Left cardiac atrium (tissue), 4 donors: ENCODE measurements at regions not wholly inside any gene's neighbourhood (a gene's known extent, or its start where the extent isn't known, plus 50 kb on each side); places are given as distances from the start of the nearest gene placed in this dataset.

ENCODE experiments used
- ATAC-seq, 2 donors: fragments of 200-7000 bp; cut with Tn5 transposase; one replicate each; pipeline ENCODE4 v1.9.1; 2020; ENCODE audit warnings: mild to moderate bottlenecking in 2 of 2, moderate library complexity in 2 of 2
- DNase-seq: peaks from one replicate; pipeline ENCODE4 v3.0.0-alpha.2; 2020
- intact Hi-C, 2 donors: fragments of 100-400 bp; cut with DNase I; formaldehyde crosslinking; loops; one replicate each; pipeline versions ENCODE4 v1.14.1 to v1.15.1; 2022 to 2023
- donor health status: DM: no; HTN: yes; CAD: no.
- donor health status: DM: no; HTN: yes; CAD: no; lungs with severe emphysema.
- donor health status: DM: yes; HTN: yes; CAD: no.
- donor health status: Dilated cardiomyopathy.

- ATAC-seq, result no peak
- no peak for DNase-seq
- intact Hi-C loops, result no loop called here
Observed at GRCh38 chr14:31960039-31960438, 117.1 kb upstream of the ARHGAP5 start.

GRCh38 chr14:31961896-31962295, 115.2 kb upstream of the ARHGAP5 start:
- intact Hi-C loops, result no loop called here
- DNase-seq, result no peak
- ATAC-seq, result no peak

- ATAC-seq (no peak), DNase-seq (no peak)
- intact Hi-C loops, result no loop called here
Observed at GRCh38 chr14:31962920-31963319, 114.2 kb upstream of the ARHGAP5 start.

GRCh38 chr14:31963587-31963986, 113.5 kb upstream of the ARHGAP5 start:
- no peak for DNase-seq
- intact Hi-C loops, result no loop called here
- no peak for ATAC-seq

GRCh38 chr14:31964490-31964889, 112.6 kb upstream of the ARHGAP5 start:
- intact Hi-C loops, result no loop called here
- ATAC-seq (no peak), DNase-seq (no peak)

- intact Hi-C loops, result no loop called here
- ATAC-seq, result peak in 1 of 2 donors; percentile 43
- no peak for DNase-seq
Observed at GRCh38 chr14:31965071-31965734, 111.9 kb upstream of the ARHGAP5 start.

GRCh38 chr14:31965735-31966598, 111.1 kb upstream of the ARHGAP5 start:
- DNase-seq (no peak), ATAC-seq (peak; percentile 28 to 80)
- intact Hi-C loops, result no loop called here

GRCh38 chr14:31966896-31967668, 110.0 kb upstream of the ARHGAP5 start:
- no peak for DNase-seq
- no peak for ATAC-seq
- intact Hi-C loops, result no loop called here

GRCh38 chr14:31967669-31967975, 109.5 kb upstream of the ARHGAP5 start:
- intact Hi-C loops, result no loop called here
- DNase-seq, result no peak
- no peak for ATAC-seq

GRCh38 chr14:31968107-31968810, 108.8 kb upstream of the ARHGAP5 start:
- peak in 1 of 2 donors; percentile 84 for ATAC-seq
- DNase-seq, result no peak
- intact Hi-C loops, result no loop called here

GRCh38 chr14:31968956-31969698, 108.0 kb upstream of the ARHGAP5 start:
- ATAC-seq (peak in 1 of 2 donors; percentile 7), DNase-seq (no peak)
- intact Hi-C loops, result no loop called here

- intact Hi-C loops, result no loop called here
- no peak for ATAC-seq
- DNase-seq, result no peak
Observed at GRCh38 chr14:31969699-31970240, 107.3 kb upstream of the ARHGAP5 start.

- intact Hi-C loops, result no loop called here
- ATAC-seq, result no peak
- no peak for DNase-seq
Observed at GRCh38 chr14:31970744-31971143, 106.4 kb upstream of the ARHGAP5 start.

- ATAC-seq (no peak), DNase-seq (no peak)
- intact Hi-C loops, result no loop called here
Observed at GRCh38 chr14:31971612-31972011, 105.5 kb upstream of the ARHGAP5 start.

GRCh38 chr14:31977001-31977556, 100.0 kb upstream of the ARHGAP5 start:
- DNase-seq (no peak), ATAC-seq (no peak)
- intact Hi-C loops, result no loop called here

GRCh38 chr14:31978423-31978822, 98.7 kb upstream of the ARHGAP5 start:
- intact Hi-C loops, result no loop called here
- no peak for ATAC-seq
- DNase-seq, result no peak

GRCh38 chr14:31982642-31983041, 94.5 kb upstream of the ARHGAP5 start:
- no peak for DNase-seq
- intact Hi-C loops, result no loop called here
- no peak for ATAC-seq

- ATAC-seq (no peak), DNase-seq (no peak)
- intact Hi-C loops, result no loop called here
Observed at GRCh38 chr14:31986405-31986804, 90.7 kb upstream of the ARHGAP5 start.
